Iris pigment epithelial cell (primary cell): ENCODE measurements at regions not wholly inside any gene's neighbourhood (a gene's known extent, or its start where the extent isn't known, plus 50 kb on each side); places are given as distances from the start of the nearest gene placed in this dataset.
"Not testable (repeated sequence)": the region's sequence is repeated elsewhere in the genome, so short reads cannot be mapped to it uniquely, and the experiment has no call there.

ENCODE experiments used
- DNase-seq: peaks from one replicate; pipeline ENCODE4 v3.0.0-alpha.2; 2011; ENCODE audit warnings: low read depth

DNA sequence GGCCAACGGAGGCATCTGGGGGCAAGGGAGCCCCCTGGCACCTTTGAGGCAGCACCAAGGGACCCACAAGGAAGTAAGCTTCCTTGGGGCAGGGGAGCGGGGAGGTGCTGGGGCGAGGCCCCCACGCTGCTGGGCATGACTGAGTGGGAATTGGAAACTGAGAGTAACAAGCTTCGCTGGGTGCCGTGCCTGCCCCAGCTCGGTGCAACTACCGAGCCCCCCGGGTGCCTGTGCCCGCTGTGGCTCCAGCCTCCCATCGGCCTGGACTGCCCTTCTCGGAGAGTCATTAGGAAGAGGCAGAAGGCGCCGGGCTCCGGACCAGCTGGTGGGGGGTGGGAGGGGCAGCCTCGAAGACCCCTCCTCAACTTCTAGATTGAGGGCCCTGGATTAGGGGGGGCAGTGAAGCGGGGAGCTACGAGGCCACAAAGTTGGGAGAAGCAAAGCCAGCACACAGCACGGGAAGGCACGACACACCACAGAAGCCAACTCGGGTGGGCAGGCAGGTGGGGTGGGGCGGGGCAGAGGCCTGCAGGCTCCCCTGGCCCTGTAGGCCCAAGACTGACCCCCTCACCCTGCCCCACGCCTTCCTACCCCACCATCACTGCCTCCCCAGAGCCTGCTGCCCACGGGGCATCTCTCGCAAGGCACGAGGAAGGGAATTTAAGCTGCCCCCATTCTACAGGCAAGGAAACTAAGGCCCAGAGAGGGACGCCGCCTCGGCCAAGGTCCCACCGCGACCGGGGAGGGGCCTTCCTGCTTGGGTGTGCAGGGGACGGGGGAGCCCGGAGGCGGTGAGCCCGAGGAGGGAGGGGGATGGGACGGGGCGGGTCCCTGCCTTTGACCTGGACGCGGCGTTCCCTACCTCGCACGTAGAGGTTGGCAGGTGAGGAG is 83.2 kb downstream of the PTPRS start:
- no peak for DNase-seq

DNA sequence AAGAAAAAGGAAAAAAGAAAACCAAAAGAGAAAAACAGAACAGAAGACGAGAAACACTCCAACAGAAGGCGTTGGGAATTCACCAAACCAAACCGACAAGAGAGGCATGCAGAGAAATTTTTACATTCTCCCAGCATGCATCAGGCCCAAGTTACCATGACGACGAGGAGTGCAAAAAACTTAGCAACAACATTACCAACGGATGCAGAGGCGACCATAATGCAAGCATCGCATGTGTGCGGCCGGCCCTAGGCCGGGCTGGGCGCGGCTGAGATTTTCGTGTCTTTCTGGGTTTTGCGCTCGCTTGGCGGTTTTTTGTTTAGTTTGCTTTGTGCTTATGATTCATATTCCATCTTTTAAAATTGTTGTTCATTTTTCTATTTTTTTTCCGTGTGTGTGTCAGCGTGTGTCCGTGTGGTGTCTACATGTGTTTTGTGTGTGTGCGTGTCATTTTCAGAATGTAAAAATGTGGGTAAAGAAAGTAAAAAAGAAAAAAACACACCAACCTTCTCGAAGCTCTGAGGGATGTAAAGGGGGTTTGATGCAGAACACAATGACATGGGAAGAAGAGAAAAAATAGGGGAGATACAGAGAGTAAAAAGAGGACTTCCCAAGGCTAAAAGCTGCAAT is 84.9 kb downstream of the PTPRS start:
- no peak for DNase-seq

DNA sequence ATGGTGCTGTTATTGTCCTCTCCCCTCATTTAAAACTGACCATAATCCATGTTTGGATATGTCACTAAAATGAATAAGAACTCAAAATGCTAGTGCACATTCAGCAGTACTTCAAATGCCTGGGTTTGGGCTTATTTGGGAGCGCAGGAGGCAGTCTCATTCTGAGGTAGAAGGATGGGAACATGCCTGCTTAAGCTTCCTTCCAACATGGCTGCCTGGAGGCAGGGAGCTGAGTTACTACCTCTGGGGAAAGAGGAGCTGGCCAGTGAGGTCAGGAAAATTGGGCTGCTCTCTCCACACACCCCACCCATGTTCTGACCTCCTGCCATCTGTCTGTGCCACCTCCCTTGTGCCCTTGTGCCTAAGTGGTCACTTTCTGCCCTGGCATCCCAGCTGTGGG is 85.7 kb downstream of the PTPRS start:
- DNase-seq, result no peak

DNA sequence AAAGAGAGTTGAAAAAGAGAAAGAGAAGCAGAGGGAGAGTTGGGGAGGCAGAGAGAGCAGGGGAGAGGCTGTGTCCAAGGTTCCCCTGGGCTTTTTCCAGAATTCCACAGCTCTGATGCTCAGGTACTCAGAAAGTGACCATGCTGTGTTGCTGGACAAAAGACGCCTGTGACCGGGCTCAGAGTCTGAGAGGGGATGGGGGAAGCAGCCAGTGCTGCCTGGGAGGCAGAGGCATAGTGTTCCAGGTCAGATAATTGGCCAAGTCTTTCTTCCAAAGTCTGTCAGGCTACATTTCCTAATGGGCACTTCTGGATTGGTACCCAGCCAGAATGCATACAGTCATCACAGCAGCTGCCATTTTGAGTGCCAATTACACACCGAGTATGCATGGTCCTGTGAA is 86.1 kb downstream of the PTPRS start:
- DNase-seq, result no peak

DNA sequence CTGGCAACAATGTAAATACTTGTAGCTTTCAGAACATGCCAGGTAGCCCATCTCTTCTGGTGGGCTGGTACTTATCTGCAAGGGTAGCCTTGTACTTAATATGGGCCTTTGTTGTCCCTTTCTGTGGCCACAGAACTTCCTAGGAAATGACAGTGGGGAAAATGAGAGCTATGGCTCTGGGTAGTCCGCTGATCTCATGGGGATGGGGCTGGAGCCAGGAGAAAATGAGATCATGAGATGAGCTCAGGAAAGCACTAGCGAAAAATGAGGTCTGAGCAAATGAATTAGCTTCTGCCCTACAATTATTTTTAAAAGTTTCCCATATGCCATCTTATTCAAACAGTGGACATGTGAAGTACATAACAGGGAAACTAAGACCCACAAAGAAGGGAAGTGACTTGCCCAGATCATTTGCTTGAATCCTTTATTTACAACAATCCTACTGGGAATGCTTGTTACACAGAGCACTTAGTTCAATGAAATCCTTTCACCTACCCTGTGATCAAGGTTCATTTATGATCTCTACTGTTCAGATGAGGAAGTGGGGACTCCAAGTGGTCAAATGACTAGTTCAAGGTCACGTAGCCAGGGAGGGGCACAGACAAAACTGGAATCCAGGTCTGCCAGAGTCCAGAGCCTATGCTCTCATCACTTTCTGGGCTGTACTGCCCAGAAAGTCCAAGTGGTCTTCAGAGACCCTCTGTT is 87.1 kb downstream of the PTPRS start:
- peak; percentile 39 for DNase-seq

DNA sequence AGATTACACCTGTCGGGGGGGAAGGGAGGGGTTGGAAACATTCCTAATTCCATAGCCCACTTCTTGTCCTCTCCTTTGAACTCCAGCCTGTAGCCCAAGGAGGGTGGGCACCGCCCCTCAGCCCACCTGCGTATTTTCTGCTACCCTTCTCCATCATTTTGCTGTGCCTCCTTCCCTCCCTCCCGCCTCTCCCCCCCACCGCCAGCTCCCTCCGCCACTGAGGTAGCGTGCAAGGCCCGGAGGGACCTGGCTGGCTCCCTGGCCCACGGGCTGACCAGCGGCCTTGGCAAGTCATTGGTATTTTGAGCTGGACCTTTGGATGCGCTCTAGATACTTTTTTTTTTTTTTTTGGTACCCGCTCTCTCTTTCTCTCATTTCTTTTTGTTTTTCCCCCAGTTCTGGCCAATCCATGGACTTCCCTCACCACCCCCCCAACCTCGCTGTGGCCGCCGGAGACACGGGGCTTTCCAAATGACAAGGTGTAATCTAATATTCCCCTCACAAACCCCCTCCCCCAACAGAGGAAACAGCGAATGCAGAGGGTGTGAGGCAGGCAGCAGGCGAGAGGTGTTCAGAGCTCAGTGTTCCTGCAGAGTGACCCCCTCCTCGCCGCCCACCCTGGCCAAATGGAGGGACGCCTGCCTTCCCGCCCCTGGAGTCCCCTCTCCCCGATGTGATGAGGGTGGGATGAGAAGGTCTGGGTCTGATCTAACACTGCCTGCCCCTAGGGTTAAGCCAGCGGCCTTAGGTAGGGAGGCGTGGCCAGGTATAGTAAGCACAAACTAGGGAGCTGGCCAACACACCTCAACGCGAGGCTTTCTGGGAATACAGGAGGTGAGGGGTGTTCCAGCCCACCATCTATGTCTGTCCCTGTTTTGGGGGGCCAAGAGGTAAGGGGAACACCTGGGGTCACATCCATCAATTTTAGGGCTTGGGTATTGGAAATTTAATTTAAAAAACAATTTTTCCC is 89.2 kb downstream of the PTPRS start:
- no peak for DNase-seq

DNA sequence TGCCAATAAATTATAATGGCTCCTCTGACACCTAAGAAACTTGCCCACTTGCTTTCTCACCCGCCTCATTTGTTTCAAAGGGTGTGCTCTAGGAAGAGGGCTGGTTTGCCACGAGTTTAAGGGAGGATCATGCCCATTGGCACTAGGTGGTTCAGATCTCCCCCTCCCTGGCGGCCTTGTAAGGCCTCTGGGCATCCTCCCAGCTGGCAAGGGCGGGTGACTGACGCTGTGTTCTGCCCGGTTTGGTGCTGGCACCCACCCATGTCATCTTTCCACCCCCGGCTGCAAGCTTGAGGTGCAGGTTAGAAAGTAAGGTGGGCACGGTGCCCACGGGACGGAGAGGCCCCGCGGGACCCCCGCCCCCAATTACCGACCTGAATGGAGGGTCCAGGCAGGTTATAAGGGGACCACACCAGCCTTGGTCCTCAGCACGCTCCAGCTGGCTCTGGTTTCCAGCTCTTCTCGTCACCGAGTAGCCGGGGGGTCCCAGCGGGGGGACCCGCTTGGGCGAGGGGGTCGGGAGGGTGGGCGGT is 90.4 kb downstream of the PTPRS start:
- no peak for DNase-seq

DNA sequence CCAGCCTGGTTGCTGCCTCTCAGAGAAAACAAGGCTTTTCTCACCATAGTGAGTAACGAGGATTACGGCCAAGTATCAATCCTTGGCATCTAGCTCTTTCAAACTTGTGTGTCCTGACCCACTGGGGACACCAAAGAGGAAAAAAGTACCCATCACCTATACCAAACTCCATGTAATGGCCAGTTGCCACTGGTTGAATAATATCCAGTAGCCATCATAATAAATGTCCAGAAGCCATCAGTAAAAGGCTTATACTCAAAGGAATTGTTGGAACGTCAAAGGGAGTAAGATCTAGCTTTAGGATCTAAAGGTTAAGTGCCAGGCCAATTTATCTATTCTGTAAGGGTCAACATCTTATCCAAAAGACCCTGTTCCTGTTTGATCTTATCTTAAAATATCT is 91.1 kb downstream of the PTPRS start:
- DNase-seq, result no peak

DNA sequence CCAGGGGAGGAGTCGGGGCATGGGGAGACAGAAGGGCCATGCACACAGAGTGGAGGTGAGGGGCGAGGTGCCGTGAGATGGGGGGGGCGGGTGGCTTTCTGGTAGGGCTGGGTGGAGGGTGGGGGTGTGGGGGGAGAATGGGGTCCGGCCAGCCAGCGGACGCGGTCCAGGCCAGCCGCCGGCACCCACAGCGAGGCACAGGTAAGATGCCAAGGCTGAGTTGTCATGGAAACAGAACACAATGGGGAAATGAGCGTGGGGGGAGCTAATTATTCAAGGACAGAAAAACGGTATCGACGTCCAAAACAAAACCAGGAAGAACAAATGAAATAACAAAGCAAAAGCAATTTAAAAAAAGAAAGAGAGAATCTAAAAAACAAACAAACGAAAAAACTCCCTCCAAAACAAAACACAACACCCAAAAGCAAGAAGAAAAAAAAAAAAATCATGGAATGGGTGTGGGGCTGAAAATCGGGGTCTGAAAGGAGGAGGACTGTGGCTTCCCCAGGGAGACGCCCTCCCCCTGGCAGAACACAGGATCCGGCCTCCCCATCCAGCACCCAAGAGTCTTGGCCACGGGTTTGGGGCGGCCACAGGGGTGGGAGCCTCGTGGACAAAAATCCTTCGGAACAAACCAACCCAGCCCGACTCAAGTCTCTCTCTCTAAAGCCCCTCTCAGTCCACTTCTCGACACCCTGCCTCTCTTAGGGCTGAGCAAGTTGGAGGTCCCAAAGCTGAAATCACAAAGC is 92.5 kb downstream of the PTPRS start:
- no peak for DNase-seq

DNA sequence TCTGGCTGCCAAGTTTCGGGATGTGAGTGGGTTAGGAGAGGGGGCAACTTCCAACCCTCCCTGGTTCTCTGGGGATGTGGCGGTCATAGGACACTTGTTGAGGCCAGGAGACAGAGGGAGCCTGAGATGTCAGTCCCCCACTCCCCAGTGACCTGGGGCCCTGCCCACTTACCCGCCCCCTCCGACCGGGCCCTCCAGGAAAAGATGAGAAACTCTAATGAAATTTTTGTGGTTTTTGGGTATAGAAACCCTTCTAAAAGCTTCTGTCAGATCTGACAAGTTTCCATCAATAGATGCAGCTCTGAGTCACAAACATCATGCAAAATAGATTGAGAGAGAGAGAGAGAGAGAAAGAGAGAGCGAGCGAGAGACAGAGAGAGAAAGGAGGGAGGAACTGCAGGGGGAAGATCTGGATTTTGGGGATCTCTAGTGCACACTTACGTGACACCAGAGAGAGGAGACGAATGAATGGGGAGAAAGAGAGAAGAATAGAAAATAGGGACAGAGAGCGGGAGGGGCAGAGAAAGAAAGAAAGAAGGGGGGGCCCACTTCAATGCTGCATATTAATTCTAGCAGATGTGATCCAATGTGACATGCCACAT is 94.0 kb downstream of the PTPRS start:
- DNase-seq, result no peak

DNA sequence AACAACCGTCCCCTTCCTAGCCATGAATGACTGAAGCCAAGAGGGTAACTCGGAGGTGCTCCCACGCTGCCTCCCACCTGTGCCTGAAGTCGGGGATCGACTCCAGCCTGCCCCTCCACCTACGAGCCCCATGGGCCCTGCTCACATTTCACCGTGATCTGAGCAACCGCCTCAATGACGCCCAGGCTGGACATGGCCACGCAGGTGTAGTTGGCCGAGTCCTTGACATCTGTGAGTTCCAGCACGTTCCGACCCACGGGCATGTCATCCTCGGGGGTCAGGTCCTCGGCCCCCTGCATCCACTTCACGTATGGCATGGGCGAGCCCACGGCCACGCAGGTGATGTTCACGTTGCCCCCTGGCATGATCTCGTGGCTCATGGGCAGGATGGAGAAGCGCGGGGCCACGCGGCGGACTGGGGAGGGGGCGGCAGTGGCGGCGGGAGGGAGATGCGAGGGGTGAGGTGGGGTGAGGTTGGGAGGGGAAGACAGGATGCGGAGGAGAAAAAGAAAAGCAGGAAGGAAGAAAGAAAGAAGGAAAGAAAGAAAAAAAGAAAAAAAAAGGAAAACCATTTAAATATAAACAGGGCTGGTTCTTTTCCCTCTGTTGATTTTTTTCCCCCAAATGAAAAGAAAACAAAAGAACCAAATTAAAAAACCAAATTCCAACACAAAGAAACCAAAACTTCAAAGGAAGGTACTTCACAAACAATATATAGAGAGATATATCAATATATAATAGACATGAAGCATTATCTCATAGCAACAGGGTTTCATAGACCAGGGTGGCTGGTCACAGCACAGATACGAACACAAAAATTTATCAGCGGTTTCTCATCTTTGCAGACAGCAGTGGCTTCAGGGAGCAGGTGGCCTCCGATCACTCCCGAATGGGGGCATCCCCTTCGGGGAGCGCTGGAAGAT is 94.7 kb downstream of the PTPRS start:
- DNase-seq, result no peak

DNA sequence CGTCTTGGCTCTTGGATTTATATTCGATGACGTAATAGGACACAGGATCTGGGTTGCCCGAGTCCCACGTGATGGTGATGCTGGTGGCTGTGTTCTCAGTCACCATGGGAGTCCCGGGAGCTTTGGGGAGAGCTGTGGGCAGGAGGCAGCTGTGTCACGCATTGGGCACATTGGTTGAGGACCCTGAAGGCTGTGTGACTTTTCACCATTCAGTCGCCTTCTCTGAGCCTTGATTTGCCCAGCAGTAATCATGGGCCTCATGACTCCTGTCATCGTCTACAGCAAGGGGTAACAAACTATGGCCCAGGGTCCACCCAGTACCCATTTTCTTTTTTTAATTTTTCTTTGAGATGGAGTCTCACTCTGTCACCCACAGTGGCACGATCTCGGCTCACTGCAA is 96.3 kb downstream of the PTPRS start:
- no peak for DNase-seq

DNA sequence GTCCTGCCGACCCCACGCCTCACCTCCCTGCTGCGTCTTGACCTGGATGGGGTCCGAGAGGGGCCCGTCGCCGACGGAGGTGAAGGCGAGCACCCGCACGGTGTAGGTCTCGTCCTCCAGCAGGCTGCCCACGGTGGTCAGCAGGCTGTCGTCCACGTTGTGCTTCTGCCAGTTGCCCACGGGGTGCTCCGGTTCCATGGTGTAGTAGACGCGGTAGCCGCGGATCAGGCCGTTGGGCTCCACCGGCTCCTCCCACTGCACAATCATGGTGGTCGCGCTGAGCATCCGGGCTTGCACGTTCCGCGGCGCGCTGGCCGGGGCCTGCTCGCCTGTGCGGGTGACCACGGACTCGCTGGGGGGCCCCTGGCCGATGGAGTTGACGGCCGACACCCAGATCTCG is 96.7 kb downstream of the PTPRS start:
- no peak for DNase-seq

DNA sequence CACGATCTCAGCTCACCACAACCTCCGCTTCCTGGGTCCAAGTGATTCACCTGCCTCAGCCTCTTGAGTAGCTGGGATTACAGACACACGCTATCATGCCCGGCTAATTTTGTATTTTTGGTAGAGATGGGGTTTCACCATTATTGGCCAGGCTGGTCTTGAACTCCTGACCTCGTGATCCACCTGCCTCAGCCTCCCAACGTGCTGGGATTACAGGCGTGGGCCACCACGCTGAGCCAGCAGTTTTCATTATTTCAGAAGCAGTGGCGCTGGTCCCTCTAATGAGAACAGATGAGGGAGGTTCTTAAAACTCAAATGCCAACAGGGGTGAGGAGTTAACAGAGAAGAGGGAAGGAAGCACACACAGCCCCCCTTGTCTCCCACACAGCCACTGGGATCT is 98.7 kb downstream of the PTPRS start:
- not testable (repeated sequence) for DNase-seq

DNA sequence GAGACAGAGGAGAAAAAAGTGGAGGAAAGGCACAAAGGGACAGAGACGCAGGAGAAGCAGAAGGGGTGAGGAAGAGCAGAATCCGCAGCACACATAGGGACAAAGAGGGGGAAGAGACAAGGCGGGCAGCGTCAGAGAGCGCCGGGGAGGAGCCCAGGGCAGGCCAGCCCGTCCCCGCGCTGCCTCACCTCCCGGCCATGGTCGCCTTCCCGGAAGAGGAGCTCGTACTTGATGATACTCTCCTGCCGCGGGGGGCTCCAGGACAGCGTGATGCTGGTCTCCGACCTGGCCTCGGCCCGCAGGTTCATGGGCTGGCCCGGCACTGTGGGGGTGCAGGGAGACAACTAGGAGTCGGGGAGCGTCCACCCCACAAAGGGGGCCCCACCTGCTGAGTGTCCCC is 100.6 kb downstream of the PTPRS start:
- no peak for DNase-seq

DNA sequence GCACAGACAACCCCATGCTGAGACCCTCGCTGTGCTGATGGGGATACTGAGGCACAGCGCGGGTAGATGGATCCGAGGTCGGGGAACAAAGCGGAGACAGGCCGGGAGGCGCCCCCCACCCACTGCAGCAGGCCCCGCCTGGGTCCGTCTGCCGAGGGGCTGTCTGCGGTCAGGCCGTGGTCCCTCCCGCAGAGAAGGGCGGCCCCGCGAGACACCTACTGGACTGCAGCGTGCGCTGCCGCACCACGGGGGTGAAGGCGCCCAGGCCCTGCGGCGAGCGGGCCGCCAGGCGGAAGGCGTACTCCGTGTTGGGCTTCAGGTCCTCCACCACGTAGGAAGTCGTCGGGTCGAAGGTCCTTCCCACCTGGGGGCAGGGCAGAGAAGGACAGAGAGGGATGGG is 101.9 kb downstream of the PTPRS start:
- DNase-seq, result no peak

DNA sequence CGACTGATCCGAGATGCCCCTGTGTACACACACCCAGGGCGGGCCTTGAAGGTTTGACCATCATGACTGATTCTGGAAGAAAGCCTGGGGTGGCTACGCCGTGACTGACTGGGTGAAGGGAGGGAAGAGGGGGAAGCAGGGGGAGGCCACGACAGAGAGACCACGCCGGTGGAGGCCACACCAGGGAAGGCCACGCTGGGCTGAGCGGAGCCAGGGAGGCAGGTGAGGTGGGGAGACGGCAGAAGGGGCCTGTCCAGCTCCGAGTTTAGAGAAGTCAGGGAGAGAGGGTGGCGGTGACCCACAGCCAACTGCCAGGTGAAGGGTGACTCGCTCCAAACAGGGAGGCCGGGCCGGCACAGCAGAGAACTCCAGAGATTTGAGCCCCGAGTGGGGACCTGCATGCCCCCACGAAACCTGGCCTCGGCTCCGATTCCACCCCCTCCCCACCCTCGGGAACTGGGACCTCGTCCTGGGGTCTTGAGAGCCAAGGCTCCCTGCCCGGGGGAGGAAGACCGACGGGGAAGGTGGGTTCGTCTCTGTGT is 102.6 kb downstream of the PTPRS start:
- DNase-seq, result no peak

DNA sequence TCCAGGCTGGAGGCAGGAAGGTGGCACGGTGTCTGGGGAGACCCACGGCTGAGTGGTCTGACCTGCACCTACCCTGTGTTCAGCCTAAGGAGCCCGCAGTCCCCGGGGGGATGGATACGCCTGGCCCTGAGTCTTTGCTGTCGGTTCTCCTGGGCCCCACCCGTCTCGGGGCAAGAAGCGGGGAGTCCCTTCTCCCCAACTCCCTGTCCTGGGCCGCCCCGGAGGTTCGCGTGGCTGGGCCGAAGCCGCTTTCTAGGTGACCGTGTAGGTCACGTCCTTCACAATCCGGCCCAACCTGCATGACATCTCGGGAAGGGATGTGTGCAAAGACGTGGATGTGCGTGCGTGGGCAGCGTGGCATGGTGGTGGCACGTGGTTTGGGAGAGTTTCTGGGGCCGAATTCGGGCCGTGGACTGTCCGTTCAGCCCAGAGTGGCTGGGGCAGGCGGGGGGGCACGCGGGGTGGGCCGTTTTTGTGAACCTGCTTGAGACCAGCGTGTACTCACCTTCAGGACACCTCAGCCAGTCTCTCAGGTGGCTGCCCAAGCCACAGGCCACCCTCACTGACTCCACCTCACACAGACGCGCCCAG is 103.3 kb downstream of the PTPRS start:
- no peak for DNase-seq
